Endothelial cell of umbilical vein (primary cell): ENCODE measurements at regions not wholly inside any gene's neighbourhood (a gene's known extent, or its start where the extent isn't known, plus 50 kb on each side); places are given as distances from the start of the nearest gene placed in this dataset.
A peak's percentile ranks its signal among the peaks of the same experiment; 100 is the strongest.
"Not testable (repeated sequence)": the region's sequence is repeated elsewhere in the genome, so short reads cannot be mapped to it uniquely, and the experiment has no call there.

Experiments used
- BruUV-seq: library from RNA; stranded (reverse); fragments of 400-500 nt; replicated peaks from 2 replicates; lab custom pipeline; 2021; lab: Mats Ljungman, UMichigan
- CTCF ChIA-PET: fragments of 300-600, 350-600 bp; sonication (Branson Sonifier 250); formaldehyde crosslinking; loops from one replicate; lab custom pipeline; 2021; ENCODE audit warnings: antibody characterized with exemption, inconsistent platforms; lab: Charles Lee
- POLR2A ChIA-PET: fragments of 300-600, 350-600 bp; sonication (Branson Sonifier 250); formaldehyde crosslinking; loops from one replicate; lab custom pipeline; 2021; ENCODE audit warnings: antibody characterized with exemption, inconsistent platforms; lab: Charles Lee
- DNase-seq: peaks from one replicate; pipeline ENCODE4 v3.0.0-alpha.2; 2011; ENCODE audit warnings: low read depth, low spot score
- FAIRE-seq: peaks from 2 replicates; lab custom pipeline; 2011; peaks lifted over from hg19 to GRCh38; lab: Jason Lieb, UNC
- H2AFZ ChIP-seq: 2 replicates; pipeline ENCODE4 v1.6.0; 2012; ENCODE audit warnings: low read depth, low read length, control low read depth, inconsistent platforms
- H3K27ac ChIP-seq: 2 replicates; pipeline ENCODE4 v1.5.1; 2011; ENCODE audit warnings: low read depth, mild to moderate bottlenecking, control low read depth, low read length, moderate library complexity; ENCODE audit not compliant: insufficient read depth
- H3K27me3 ChIP-seq, 2 experiments: 2 replicates each; pipeline versions ENCODE4 v1.6.0 to v1.6.1; 2011; ENCODE audit warnings: low read length in 2 of 2, mixed read lengths in 1 of 2; ENCODE audit not compliant: control insufficient read depth in 2 of 2, insufficient read depth in 2 of 2
- H3K36me3 ChIP-seq, 2 experiments: 2 replicates in 1 of 2; 3 replicates in 1 of 2; pipeline ENCODE4 v1.5.1; 2011; ENCODE audit warnings: low read length in 2 of 2, mild to moderate bottlenecking in 1 of 2, moderate library complexity in 1 of 2; ENCODE audit not compliant: control insufficient read depth in 2 of 2, insufficient read depth in 2 of 2; ENCODE audit errors: extremely low read depth in 1 of 2
- H3K4me1 ChIP-seq: 3 replicates; pipeline ENCODE4 v1.5.1; 2011; ENCODE audit warnings: mild to moderate bottlenecking, low read length; ENCODE audit not compliant: control insufficient read depth, insufficient read depth; ENCODE audit errors: extremely low read depth
- H3K4me2 ChIP-seq: 2 replicates; pipeline ENCODE4 v1.6.1; 2011; ENCODE audit warnings: low read length, control low read depth, mixed read lengths; ENCODE audit not compliant: insufficient read depth
- H3K4me3 ChIP-seq, 3 experiments: fragments of 200-600 bp in 1 of 3; sonication (generic), shearing (Covaris generic) in 1 of 3; replicated peaks in 1 of 3; 2 replicates each; pipeline ENCODE4 v1.5.1; 2011 to 2016; ENCODE audit warnings: control low read depth in 3 of 3, low read length in 3 of 3, mild to moderate bottlenecking in 2 of 3, inconsistent platforms in 1 of 3, low read depth in 1 of 3, moderate library complexity in 1 of 3; ENCODE audit not compliant: insufficient read depth in 1 of 3
- H3K79me2 ChIP-seq: 2 replicates; pipeline ENCODE4 v1.6.0; 2012; ENCODE audit warnings: low read length, inconsistent platforms; ENCODE audit not compliant: control insufficient read depth, insufficient read depth
- H3K9ac ChIP-seq: replicated peaks from 2 replicates; pipeline ENCODE3; 2011; ENCODE audit warnings: low read length, control low read depth; ENCODE audit not compliant: insufficient read depth; ENCODE audit errors: extremely low read depth
- H3K9me1 ChIP-seq: replicated peaks from 3 replicates; pipeline ENCODE4 v1.6.0; 2011; ENCODE audit warnings: mild to moderate bottlenecking, low read length; ENCODE audit not compliant: control insufficient read depth, insufficient read depth; ENCODE audit errors: extremely low read depth
- H3K9me3 ChIP-seq: replicated peaks from 2 replicates; pipeline ENCODE4 v1.5.1; 2012; ENCODE audit warnings: low read length, inconsistent platforms; ENCODE audit not compliant: control insufficient read depth, insufficient read depth
- H4K20me1 ChIP-seq: replicated peaks from 2 replicates; pipeline ENCODE3; 2011; ENCODE audit warnings: mild to moderate bottlenecking, low read length; ENCODE audit not compliant: control insufficient read depth, insufficient read depth; ENCODE audit errors: extremely low read depth
- FOS ChIP-seq: IDR thresholded peaks from 2 replicates; pipeline ENCODE4 v1.6.1; 2011; ENCODE audit warnings: mild to moderate bottlenecking, low read length, moderate library complexity, borderline replicate concordance; ENCODE audit not compliant: insufficient read depth
- GATA2 ChIP-seq: IDR thresholded peaks from 2 replicates; pipeline ENCODE4 v1.7.0; 2011; ENCODE audit warnings: low read depth, mild to moderate bottlenecking, moderate library complexity, mixed read lengths, low read length; ENCODE audit not compliant: insufficient read length, insufficient read depth
- dilution Hi-C: fragments of 300-500 bp; cut with MboI; formaldehyde crosslinking; loops from one replicate; pipeline ENCODE4 v1.15.0; 2019; ENCODE audit warnings: low sequenced_read_pairs; ENCODE audit not compliant: extremely low pct_ligation_motif_present
- intact Hi-C: fragments of 100-400 bp; cut with micrococcal nuclease; formaldehyde crosslinking; loops from one replicate; pipeline ENCODE4 v1.10.0; 2022

- H3K36me3 ChIP-seq, H3K9me3 ChIP-seq, H4K20me1 ChIP-seq, H3K27ac ChIP-seq, H2AFZ ChIP-seq, H3K9me1 ChIP-seq, H3K27me3 ChIP-seq, FAIRE-seq, DNase-seq, H3K4me1 ChIP-seq, POLR2A ChIA-PET, dilution Hi-C loops, intact Hi-C loops, H3K4me2 ChIP-seq, H3K4me3 ChIP-seq, H3K79me2 ChIP-seq, BruUV-seq, H3K9ac ChIP-seq, CTCF ChIA-PET: not testable (repeated sequence)
Observed at GRCh38 chr1:214095896-214096295, 108.1 kb downstream of the PROX1 start.

DNA sequence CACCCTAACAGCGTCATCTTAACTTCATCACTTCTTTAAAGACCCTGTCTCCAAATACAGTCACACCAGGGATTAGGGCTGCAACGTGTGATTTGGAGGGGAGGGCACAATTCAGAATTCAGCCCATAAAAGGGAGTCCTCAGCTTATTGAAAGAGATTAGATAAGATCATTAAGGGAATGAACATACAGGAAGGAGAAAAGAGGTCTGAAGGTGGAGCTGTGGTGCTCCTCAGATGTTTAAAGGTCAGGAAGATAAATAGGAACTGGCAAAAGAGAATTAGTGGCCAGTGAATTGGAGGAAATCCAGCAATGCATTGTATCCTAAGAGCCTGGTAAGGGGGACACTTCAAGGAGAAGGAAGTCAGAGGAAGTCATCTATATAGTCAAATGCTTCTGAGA, 113.5 kb downstream of the PROX1 start:
- Histone ChIP-seq H3K4me1 (peaks cover 20% of the 10 kb centered on the region), H2AFZ (no peak overlapping the region), H3K9ac (no peak overlapping the region), H3K79me2 (no peaks in the 10 kb centered on the region), H3K36me3 (no peaks in the 10 kb centered on the region), H3K9me3 (no peaks in the 10 kb centered on the region), H3K9me1 (no peaks in the 10 kb centered on the region), H3K27me3 (no peaks in the 10 kb centered on the region), H3K4me3 (no peak overlapping the region), H3K4me2 (no peak overlapping the region), H4K20me1 (no peaks in the 10 kb centered on the region), H3K27ac (no peak overlapping the region)
- FAIRE-seq (no peak), DNase-seq (peak; percentile 6)
- POLR2A ChIA-PET = no interaction called here
- CTCF ChIA-PET = interaction anchor here (4.4 kb wide), 1 partner anchor 22 kb away, joined by 27 read pairs; no protein-coding TSS in a partner anchor
- dilution Hi-C loops (no loop called here), intact Hi-C loops (no loop called here)
- no TSS peak for BruUV-seq
- TF ChIP-seq GATA2 (peak; percentile 34), FOS (no peak)
